Body of pancreas (tissue), 4 donors: ENCODE measurements at regions not wholly inside any gene's neighbourhood (a gene's known extent, or its start where the extent isn't known, plus 50 kb on each side); places are given as distances from the start of the nearest gene placed in this dataset.

Experiments
- POLR2A ChIP-seq, 3 donors: fragments of 450-650 bp; IDR thresholded peaks; one replicate each; pipeline ENCODE4 v1.6.1; 2016; ENCODE audit warnings: antibody characterized with exemption in 3 of 3, mild to moderate bottlenecking in 2 of 3
- TF ChIP-seq, protein P1 (sequence below), 7 experiments: fragments of 450-650 bp in 4 of 7; fragments of 200-600 bp in 3 of 7; sonication (generic) in 3 of 7; IDR thresholded peaks; one replicate each; pipeline ENCODE4 v1.5.1; 2016 to 2019; ENCODE audit warnings: antibody characterized with exemption in 7 of 7

DNA sequence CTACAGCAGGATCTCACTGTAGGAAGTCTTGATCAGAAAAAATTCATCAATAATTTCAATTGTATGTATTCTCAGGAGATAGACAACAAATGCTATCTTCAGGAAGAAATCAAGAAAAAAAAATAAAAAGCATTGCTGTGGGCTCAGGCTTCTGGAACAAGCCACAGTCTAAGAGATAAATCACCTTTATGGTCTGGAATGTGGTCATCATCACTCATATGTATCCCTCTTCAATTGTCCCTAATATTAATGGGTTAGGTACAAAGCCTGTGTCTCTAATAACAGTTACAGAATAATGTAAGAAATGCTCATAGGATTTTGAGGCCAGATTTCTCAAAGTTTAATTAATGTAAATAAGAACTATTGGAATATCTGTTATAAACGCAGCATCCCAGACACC is 305.9 kb upstream of the ANO3 start:
- TF ChIP-seq, protein P1, sequence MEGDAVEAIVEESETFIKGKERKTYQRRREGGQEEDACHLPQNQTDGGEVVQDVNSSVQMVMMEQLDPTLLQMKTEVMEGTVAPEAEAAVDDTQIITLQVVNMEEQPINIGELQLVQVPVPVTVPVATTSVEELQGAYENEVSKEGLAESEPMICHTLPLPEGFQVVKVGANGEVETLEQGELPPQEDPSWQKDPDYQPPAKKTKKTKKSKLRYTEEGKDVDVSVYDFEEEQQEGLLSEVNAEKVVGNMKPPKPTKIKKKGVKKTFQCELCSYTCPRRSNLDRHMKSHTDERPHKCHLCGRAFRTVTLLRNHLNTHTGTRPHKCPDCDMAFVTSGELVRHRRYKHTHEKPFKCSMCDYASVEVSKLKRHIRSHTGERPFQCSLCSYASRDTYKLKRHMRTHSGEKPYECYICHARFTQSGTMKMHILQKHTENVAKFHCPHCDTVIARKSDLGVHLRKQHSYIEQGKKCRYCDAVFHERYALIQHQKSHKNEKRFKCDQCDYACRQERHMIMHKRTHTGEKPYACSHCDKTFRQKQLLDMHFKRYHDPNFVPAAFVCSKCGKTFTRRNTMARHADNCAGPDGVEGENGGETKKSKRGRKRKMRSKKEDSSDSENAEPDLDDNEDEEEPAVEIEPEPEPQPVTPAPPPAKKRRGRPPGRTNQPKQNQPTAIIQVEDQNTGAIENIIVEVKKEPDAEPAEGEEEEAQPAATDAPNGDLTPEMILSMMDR (IDR thresholded peaks at IDR 0.05) = no peak
- TF ChIP-seq POLR2A (IDR thresholded peaks at IDR 0.05) = no peak
